HFFc6 (cell line): ENCODE measurements at regions not wholly inside any gene's neighbourhood (a gene's known extent, or its start where the extent isn't known, plus 50 kb on each side); places are given as distances from the start of the nearest gene placed in this dataset.
A peak's percentile ranks its signal among the peaks of the same experiment; 100 is the strongest.

Experiments
- DNase-seq: peaks from one replicate; pipeline ENCODE4 v3.0.0-alpha.2; 2018
- H3K27ac Mint-ChIP-seq: 2 replicates; pipeline ENCODE4 v1.8.0; 2020; ENCODE audit warnings: mild to moderate bottlenecking, mixed read lengths
- H3K27me3 Mint-ChIP-seq: 2 replicates; pipeline ENCODE4 v1.8.0; 2021; ENCODE audit warnings: mild to moderate bottlenecking, moderate library complexity, mixed read lengths; ENCODE audit not compliant: insufficient read depth
- H3K36me3 Mint-ChIP-seq: 2 replicates; pipeline ENCODE4 v1.8.0; 2021; ENCODE audit warnings: low read depth, mixed read lengths
- H3K4me1 Mint-ChIP-seq: 2 replicates; pipeline ENCODE4 v1.8.0; 2020; ENCODE audit warnings: low read depth, mixed read lengths
- H3K4me3 Mint-ChIP-seq: 2 replicates; pipeline ENCODE4 v1.8.0; 2020; ENCODE audit warnings: mild to moderate bottlenecking, moderate library complexity, mixed read lengths
- H3K9me3 Mint-ChIP-seq: 2 replicates; pipeline ENCODE4 v1.8.0; 2020; ENCODE audit warnings: mild to moderate bottlenecking, mixed read lengths
- TF ChIP-seq, protein P1 (sequence below): fragments of 200-600 bp; sonication (generic); IDR thresholded peaks from 2 replicates; pipeline ENCODE4 v1.5.0; 2021; ENCODE audit warnings: antibody characterized with exemption, mild to moderate bottlenecking

DNA sequence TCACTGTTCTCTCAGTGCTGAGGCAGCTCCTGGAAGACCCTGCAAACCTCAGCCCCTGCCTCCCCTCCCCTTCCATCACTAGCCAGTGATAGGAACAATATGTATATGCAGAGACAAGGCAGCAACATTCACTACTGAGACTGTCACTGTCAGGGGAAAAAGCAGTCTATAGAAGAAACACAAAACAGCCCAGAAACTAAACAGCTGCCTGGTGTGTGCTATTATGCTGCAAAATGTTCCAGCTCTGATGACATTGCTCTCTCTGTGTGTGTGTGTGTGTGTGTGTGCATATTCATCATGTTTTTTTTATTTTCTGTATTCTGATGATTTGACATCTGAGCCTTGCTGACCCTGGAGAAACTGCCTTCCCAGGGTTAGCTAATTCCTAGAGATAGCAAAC lies 147.2 kb downstream of the SPATA18 start:
- Mint-ChIP-seq H3K9me3 (no peaks in the 10 kb centered on the region), H3K27ac (no peak overlapping the region), H3K27me3 (peaks cover 4% of the 10 kb centered on the region), H3K4me3 (no peak overlapping the region), H3K4me1 (no peaks in the 10 kb centered on the region; the same call in 1 of the 2 replicates), H3K36me3 (no peaks in the 10 kb centered on the region)
- TF ChIP-seq, protein P1, sequence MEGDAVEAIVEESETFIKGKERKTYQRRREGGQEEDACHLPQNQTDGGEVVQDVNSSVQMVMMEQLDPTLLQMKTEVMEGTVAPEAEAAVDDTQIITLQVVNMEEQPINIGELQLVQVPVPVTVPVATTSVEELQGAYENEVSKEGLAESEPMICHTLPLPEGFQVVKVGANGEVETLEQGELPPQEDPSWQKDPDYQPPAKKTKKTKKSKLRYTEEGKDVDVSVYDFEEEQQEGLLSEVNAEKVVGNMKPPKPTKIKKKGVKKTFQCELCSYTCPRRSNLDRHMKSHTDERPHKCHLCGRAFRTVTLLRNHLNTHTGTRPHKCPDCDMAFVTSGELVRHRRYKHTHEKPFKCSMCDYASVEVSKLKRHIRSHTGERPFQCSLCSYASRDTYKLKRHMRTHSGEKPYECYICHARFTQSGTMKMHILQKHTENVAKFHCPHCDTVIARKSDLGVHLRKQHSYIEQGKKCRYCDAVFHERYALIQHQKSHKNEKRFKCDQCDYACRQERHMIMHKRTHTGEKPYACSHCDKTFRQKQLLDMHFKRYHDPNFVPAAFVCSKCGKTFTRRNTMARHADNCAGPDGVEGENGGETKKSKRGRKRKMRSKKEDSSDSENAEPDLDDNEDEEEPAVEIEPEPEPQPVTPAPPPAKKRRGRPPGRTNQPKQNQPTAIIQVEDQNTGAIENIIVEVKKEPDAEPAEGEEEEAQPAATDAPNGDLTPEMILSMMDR, result no peak
- no peak for DNase-seq

DNA sequence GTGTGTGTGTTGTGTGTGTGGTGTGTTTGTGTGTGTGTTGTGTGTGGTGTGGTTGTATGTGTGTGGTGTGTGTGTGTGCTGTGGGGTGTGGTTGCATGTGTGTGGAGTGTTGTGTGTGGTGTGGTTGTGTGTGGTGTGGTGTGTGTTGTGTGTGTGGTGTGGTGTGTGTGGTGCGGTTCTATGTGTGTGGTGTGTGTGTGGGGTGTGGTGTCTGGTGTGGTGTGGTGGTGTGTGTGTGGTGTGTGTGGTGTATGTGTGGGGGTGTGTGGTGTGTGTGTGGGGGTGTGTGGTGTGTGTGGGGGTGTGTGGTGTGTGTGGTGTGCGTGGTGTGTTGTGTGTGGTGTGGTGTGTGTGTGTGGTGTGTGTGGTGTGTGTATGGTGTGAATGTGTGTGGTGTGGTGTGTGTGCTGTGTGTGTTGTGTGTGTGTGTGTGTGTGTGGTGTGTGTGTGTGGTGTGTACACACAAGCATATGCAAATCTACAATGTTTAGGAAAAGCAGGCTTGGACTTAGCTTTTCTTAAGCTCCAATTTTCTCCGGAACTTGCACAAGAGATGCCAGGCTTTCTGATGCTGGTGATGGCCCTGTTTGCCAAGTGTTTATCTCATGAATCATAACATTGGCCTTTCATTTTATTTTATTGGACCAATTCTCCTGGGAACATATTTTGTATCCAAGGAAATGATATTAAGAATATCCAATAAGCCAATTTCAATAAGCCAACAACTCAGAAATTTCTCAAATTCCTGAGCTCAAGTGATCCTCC lies 148.7 kb downstream of the SPATA18 start:
- H3K4me3 Mint-ChIP-seq, result no peak overlapping the region
- no peaks in the 10 kb centered on the region for H3K9me3 Mint-ChIP-seq
- H3K27ac Mint-ChIP-seq, result no peak overlapping the region
- DNase-seq, result peak; percentile 61
- H3K27me3 Mint-ChIP-seq, result peaks cover 4% of the 10 kb centered on the region
- H3K36me3 Mint-ChIP-seq, result no peaks in the 10 kb centered on the region
- TF ChIP-seq, protein P1, result no peak
- no peaks in the 10 kb centered on the region; the same call in 1 of the 2 replicates for H3K4me1 Mint-ChIP-seq

DNA sequence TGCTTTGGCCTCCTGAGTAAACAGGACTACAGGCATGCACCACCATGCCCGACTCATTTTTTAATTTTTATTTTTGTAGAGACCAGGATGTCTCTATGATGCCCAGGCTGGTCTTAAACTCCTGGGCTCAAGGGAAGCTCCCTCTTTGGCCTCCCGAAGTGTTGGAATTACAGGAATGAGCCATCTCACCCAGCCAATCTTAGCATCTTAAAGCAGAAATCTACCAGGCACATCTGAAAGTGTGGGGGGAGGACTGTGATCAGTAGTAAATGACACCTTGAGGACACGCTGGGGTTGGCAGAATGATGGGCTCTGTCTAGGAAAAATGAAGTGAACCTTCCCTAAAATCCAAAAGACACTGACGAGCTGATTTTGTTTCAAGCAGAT lies 149.2 kb downstream of the SPATA18 start:
- Mint-ChIP-seq H3K4me1 (no peaks in the 10 kb centered on the region; the same call in 1 of the 2 replicates), H3K4me3 (no peak overlapping the region), H3K27me3 (peaks cover 2% of the 10 kb centered on the region; the same call in 1 of the 2 replicates), H3K9me3 (no peaks in the 10 kb centered on the region), H3K36me3 (no peaks in the 10 kb centered on the region), H3K27ac (no peak overlapping the region)
- TF ChIP-seq, protein P1, result no peak
- DNase-seq, result no peak

DNA sequence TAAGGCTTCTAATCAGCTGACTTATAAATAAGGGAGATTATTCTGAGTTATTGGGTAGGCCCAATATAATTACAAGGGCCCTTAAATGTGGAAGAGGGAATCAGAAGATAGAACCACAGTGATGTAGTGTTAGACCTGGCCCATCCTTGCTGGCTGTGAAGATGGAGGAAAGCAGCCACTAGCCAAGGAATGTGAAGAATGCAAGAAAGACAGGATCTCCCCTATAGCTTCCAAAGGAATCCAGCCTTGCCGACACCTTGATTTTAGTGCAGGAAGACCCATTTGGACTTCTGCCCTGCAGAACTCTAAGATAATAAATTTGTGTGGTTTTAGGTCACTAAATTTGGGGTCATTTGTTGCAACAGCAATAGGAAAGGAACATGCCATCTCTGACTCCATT lies 150.6 kb downstream of the SPATA18 start:
- H3K4me3 Mint-ChIP-seq, result no peak overlapping the region
- no peaks in the 10 kb centered on the region; the same call in 1 of the 2 replicates for H3K9me3 Mint-ChIP-seq
- no peaks in the 10 kb centered on the region; the same call in 1 of the 2 replicates for H3K4me1 Mint-ChIP-seq
- H3K36me3 Mint-ChIP-seq, result no peaks in the 10 kb centered on the region
- TF ChIP-seq, protein P1, result no peak
- DNase-seq, result no peak
- peaks cover 2% of the 10 kb centered on the region; the same call in 1 of the 2 replicates for H3K27me3 Mint-ChIP-seq
- no peak overlapping the region for H3K27ac Mint-ChIP-seq

DNA sequence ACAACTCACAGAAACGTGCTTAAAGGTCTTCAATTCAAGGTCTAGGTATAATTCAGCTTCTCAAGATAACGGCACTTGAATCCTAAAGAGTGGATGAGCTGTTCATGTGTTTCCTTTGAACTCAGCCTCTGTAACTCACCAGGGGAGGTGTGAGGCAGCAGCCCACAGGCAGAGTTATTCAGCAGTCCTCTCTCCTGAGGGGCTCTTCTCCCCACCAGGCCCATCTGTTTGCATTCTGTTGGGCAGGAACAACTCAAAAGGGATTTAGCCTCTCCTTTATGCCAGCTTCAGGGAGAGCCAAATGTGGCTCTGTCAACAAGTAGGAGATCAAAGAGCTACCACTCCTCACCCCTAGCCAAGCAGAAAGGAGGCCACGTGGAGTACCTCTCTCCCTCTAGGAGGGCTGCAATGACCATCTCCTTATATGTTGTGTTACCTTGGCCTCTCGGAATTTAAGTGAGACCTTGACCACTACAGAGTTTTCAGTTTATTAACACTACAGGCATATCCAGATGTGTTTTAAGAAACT lies 151.2 kb downstream of the SPATA18 start:
- TF ChIP-seq, protein P1, result no peak
- Mint-ChIP-seq H3K9me3 (no peaks in the 10 kb centered on the region; the same call in 1 of the 2 replicates), H3K27ac (no peak overlapping the region), H3K36me3 (no peaks in the 10 kb centered on the region), H3K27me3 (peaks cover 2% of the 10 kb centered on the region; the same call in 1 of the 2 replicates), H3K4me3 (no peak overlapping the region), H3K4me1 (no peaks in the 10 kb centered on the region; the same call in 1 of the 2 replicates)
- DNase-seq, result no peak
